T follicular helper cell (primary cell): ENCODE measurements at regions not wholly inside any gene's neighbourhood (a gene's known extent, or its start where the extent isn't known, plus 50 kb on each side); places are given as distances from the start of the nearest gene placed in this dataset.

Source experiments
- DNase-seq: peaks from one replicate; pipeline ENCODE4 v3.0.0-alpha.2; 2020; ENCODE audit warnings: low read depth

- no peak for DNase-seq
These were observed 54.2 kb downstream of the S1PR1 start for GRCh38 chr1:101290922-101291561.

- peak; percentile 15 for DNase-seq
These were observed 55.0 kb downstream of the S1PR1 start for GRCh38 chr1:101291562-101292380.

GRCh38 chr1:101293461-101294051 lies 56.7 kb downstream of the S1PR1 start:
- DNase-seq = no peak

GRCh38 chr1:101295209-101295608 lies 58.4 kb downstream of the S1PR1 start:
- no peak for DNase-seq

GRCh38 chr1:101298663-101299062 lies 61.8 kb downstream of the S1PR1 start:
- DNase-seq = no peak

GRCh38 chr1:101299141-101299540 lies 62.3 kb downstream of the S1PR1 start:
- DNase-seq = no peak

GRCh38 chr1:101299710-101300109 lies 62.9 kb downstream of the S1PR1 start:
- DNase-seq = no peak

GRCh38 chr1:101300916-101301315 lies 64.1 kb downstream of the S1PR1 start:
- DNase-seq = no peak

- DNase-seq = no peak
These were observed 64.7 kb downstream of the S1PR1 start for GRCh38 chr1:101301446-101302057.

GRCh38 chr1:101302831-101303511 lies 66.2 kb downstream of the S1PR1 start:
- DNase-seq = no peak

GRCh38 chr1:101307985-101308689 lies 71.3 kb downstream of the S1PR1 start:
- DNase-seq = no peak

GRCh38 chr1:101308935-101309333 lies 72.1 kb downstream of the S1PR1 start:
- no peak for DNase-seq

GRCh38 chr1:101309334-101310311 lies 72.8 kb downstream of the S1PR1 start:
- DNase-seq = peak; percentile 67

GRCh38 chr1:101310506-101310905 lies 73.7 kb downstream of the S1PR1 start:
- DNase-seq = no peak

- DNase-seq = no peak
These were observed 74.5 kb downstream of the S1PR1 start for GRCh38 chr1:101311146-101311920.

- no peak for DNase-seq
These were observed 75.3 kb downstream of the S1PR1 start for GRCh38 chr1:101312147-101312546.

- no peak for DNase-seq
These were observed 76.5 kb downstream of the S1PR1 start for GRCh38 chr1:101313356-101313755.

- DNase-seq = no peak
These were observed 77.4 kb downstream of the S1PR1 start for GRCh38 chr1:101314244-101314643.

GRCh38 chr1:101316256-101316655 lies 79.4 kb downstream of the S1PR1 start:
- DNase-seq = no peak
